SK-N-MC (cell line): ENCODE measurements at regions not wholly inside any gene's neighbourhood (a gene's known extent, or its start where the extent isn't known, plus 50 kb on each side); places are given as distances from the start of the nearest gene placed in this dataset.

Experiments used
- EZH2 ChIP-seq: fragments of 200-600 bp; sonication (generic); IDR thresholded peaks from one replicate; pipeline ENCODE4 v1.6.1; 2017; ENCODE audit warnings: antibody characterized with exemption
- FOXP2 ChIP-seq: optimal IDR thresholded peaks from 2 replicates; pipeline ENCODE3; 2011; ENCODE audit warnings: mild to moderate bottlenecking, moderate library complexity; ENCODE audit not compliant: insufficient read depth; ENCODE audit errors: extremely low read length, control extremely low read depth
- POLR2AphosphoS5 ChIP-seq: IDR thresholded peaks from 2 replicates; pipeline ENCODE4 v1.6.1; 2012; ENCODE audit warnings: mild to moderate bottlenecking, low read depth, low read length, borderline replicate concordance

- TF ChIP-seq POLR2AphosphoS5 (no peak), EZH2 (no peak), FOXP2 (no peak)
Measured at GRCh38 chrX:5644776-5645175, 583.9 kb downstream of the NLGN4X start.
